Ascending aorta (tissue), 2 donors: ENCODE measurements at regions not wholly inside any gene's neighbourhood (a gene's known extent, or its start where the extent isn't known, plus 50 kb on each side); places are given as distances from the start of the nearest gene placed in this dataset.

Experiments used
- DNase-seq, 2 donors: peaks; one replicate each; pipeline ENCODE4 v3.0.0-alpha.2; 2019; ENCODE audit warnings: low spot score in 2 of 2
- H3K27ac ChIP-seq, 2 donors: fragments of 200-600 bp; sonication (generic); one replicate each; pipeline ENCODE4 v1.5.1; 2016 to 2017; ENCODE audit warnings: mild to moderate bottlenecking in 1 of 2
- H3K27me3 ChIP-seq: fragments of 200-600 bp; sonication (generic); one replicate; pipeline ENCODE4 v1.5.1; 2017
- H3K36me3 ChIP-seq, 2 donors: fragments of 200-600 bp; sonication (generic); one replicate each; pipeline ENCODE4 v1.5.1; 2016
- H3K4me1 ChIP-seq, 2 donors: fragments of 200-600 bp; sonication (generic); one replicate each; pipeline ENCODE4 v1.5.1; 2016 to 2017; ENCODE audit warnings: mild to moderate bottlenecking in 1 of 2
- H3K4me3 ChIP-seq, 2 donors: fragments of 200-600 bp; sonication (generic); one replicate each; pipeline ENCODE4 v1.5.1; 2016 to 2017; ENCODE audit warnings: mild to moderate bottlenecking in 1 of 2
- H3K9me3 ChIP-seq, 2 donors: fragments of 200-600 bp; sonication (generic); one replicate each; pipeline ENCODE4 v1.5.1; 2016
- CTCF ChIP-seq, 3 experiments: fragments of 200-600 bp in 2 of 3; fragments of 450-650 bp in 1 of 3; sonication (generic) in 2 of 3; IDR thresholded peaks; one replicate each; pipeline ENCODE4 v1.5.1; 2016 to 2019; ENCODE audit warnings: antibody characterized with exemption in 3 of 3, mild to moderate bottlenecking in 1 of 3, moderate library complexity in 1 of 3
- intact Hi-C: fragments of 100-400 bp; cut with DNase I; formaldehyde crosslinking; loops from one replicate; pipeline ENCODE4 v1.15.1; 2023

GRCh38 chr1:221172841-221173240, 293.6 kb downstream of the HLX start:
- H3K4me1 ChIP-seq = no peaks in the 10 kb centered on the region
- no peaks in the 10 kb centered on the region for H3K36me3 ChIP-seq
- no peaks in the 10 kb centered on the region for H3K27me3 ChIP-seq
- no peaks in the 10 kb centered on the region for H3K9me3 ChIP-seq
- no peak overlapping the region for H3K27ac ChIP-seq
- no peak overlapping the region for H3K4me3 ChIP-seq
- intact Hi-C loops = no loop called here
- TF ChIP-seq CTCF (IDR thresholded peaks at IDR 0.05) = no peak
- DNase-seq = no peak

GRCh38 chr1:221174330-221174993, 295.2 kb downstream of the HLX start:
- TF ChIP-seq CTCF (IDR thresholded peaks at IDR 0.05) = no peak
- intact Hi-C loops = no loop called here
- H3K4me3 ChIP-seq = no peak overlapping the region
- H3K27ac ChIP-seq = no peak overlapping the region
- no peak for DNase-seq
- no peaks in the 10 kb centered on the region for H3K36me3 ChIP-seq
- H3K4me1 ChIP-seq = no peaks in the 10 kb centered on the region
- H3K27me3 ChIP-seq = no peaks in the 10 kb centered on the region
- H3K9me3 ChIP-seq = no peaks in the 10 kb centered on the region

GRCh38 chr1:221175249-221175648, 296.0 kb downstream of the HLX start:
- no peak for TF ChIP-seq CTCF (IDR thresholded peaks at IDR 0.05)
- intact Hi-C loops = no loop called here

GRCh38 chr1:221180704-221181368, 301.6 kb downstream of the HLX start:
- Histone ChIP-seq H3K27me3 (no peaks in the 10 kb centered on the region), H3K36me3 (no peaks in the 10 kb centered on the region), H3K4me3 (no peak overlapping the region), H3K9me3 (no peaks in the 10 kb centered on the region), H3K27ac (no peak overlapping the region), H3K4me1 (no peaks in the 10 kb centered on the region)
- intact Hi-C loops = no loop called here
- TF ChIP-seq CTCF (IDR thresholded peaks at IDR 0.05) = no peak
- no peak for DNase-seq

More at GRCh38 chr1:221175249-221175648, 296.0 kb downstream of the HLX start:
- H3K36me3 ChIP-seq = no peaks in the 10 kb centered on the region
- no peaks in the 10 kb centered on the region for H3K4me1 ChIP-seq
- no peaks in the 10 kb centered on the region for H3K9me3 ChIP-seq
- no peak overlapping the region for H3K27ac ChIP-seq
- H3K27me3 ChIP-seq = no peaks in the 10 kb centered on the region
- H3K4me3 ChIP-seq = no peak overlapping the region
- no peak for DNase-seq

GRCh38 chr1:221182791-221183533, 303.7 kb downstream of the HLX start:
- no peaks in the 10 kb centered on the region for H3K27me3 ChIP-seq
- intact Hi-C loops = no loop called here
- H3K9me3 ChIP-seq = no peaks in the 10 kb centered on the region
- H3K36me3 ChIP-seq = no peaks in the 10 kb centered on the region
- no peaks in the 10 kb centered on the region for H3K4me1 ChIP-seq
- TF ChIP-seq CTCF (IDR thresholded peaks at IDR 0.05) = no peak
- no peak overlapping the region for H3K4me3 ChIP-seq
- no peak overlapping the region for H3K27ac ChIP-seq
- no peak for DNase-seq
